ENCODE measurements at regions not wholly inside any gene's neighbourhood (a gene's known extent, or its start where the extent isn't known, plus 50 kb on each side); places are given as distances from the start of the nearest gene placed in this dataset.

DNA sequence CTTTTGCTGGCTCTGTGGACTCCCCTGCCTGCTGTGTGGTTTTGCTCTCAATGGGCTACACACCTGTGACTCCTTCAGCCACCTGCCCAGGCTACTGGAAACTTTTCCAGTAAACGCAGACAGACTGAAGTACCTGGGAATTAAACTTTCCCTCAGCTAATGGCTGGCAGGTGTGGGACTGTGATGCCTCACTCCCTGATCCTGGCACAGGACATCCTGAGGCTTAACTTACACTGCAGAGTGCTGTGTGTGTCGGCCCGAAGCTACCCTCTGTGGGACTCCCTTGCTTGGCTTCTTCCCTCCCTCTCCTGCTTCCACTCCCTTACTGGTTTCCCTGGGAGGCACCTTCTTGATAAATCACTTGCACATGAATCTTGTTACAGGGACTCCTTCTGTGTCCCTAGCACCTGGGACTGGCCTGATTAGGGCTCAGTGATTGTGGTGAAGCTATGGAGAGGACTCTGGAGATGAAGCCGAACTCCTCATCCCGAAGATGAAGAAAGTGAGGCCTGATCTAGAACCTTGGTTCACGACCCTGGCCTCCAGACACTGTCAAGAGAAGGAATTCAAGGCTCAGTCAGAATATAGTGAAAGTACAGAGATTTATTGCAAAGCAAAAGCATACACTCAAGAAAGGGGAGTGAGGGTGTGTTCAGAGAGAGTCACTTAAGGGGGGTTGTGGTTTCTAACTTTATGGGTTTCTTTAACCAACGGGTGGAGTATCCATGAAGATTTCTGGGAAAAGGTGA, 113.4 kb upstream of the ALDH1B1 start:
- POLR2A ChIA-PET, result interaction anchor here (0.7 kb wide), 1 partner anchor 453 kb away, joined by 3 read pairs; no protein-coding TSS in a partner anchor
- no peaks in the 10 kb centered on the region for H3K9me3 Mint-ChIP-seq
- H3K27me3 Mint-ChIP-seq, result no peaks in the 10 kb centered on the region
- CTCF ChIA-PET, result interaction anchor here (0.5 kb wide), 1 partner anchor 393 kb away, joined by 3 read pairs; no protein-coding TSS in a partner anchor
- H3K27ac Mint-ChIP-seq, result peak overlapping the region; percentile 66
- DNase-seq, result no peak
- no peaks in the 10 kb centered on the region for H3K36me3 Mint-ChIP-seq (ENCODE audit: low read depth)
- peaks cover 36% of the 10 kb centered on the region for H3K4me1 Mint-ChIP-seq
- H3K4me3 Mint-ChIP-seq, result no peak overlapping the region

DNA sequence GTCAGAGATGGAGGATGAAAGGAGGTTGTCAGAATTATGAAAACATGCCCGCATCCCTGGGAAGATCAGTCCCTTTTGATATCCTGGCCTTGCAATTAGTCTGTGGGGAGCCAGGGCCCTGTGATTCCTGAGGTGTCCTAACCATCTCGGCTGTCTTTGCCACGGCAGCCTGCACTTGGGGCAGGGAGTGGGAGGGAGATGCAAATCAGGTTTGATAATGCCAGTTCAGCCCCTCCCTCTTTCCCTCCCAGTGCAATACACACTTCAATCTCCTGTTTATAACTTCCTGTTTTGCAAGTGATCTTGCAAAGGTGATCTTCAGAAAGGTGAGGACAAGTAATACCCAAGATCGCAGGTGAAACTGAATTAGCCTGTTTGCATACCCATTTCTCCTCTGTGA, 114.0 kb upstream of the ALDH1B1 start:
- ChIA-PET CTCF (no interaction called here), POLR2A (no interaction called here)
- Mint-ChIP-seq H3K4me1 (peaks cover 36% of the 10 kb centered on the region), H3K9me3 (no peaks in the 10 kb centered on the region), H3K4me3 (no peak overlapping the region), H3K27me3 (no peaks in the 10 kb centered on the region), H3K27ac (peak overlapping the region; percentile 51), H3K36me3 (ENCODE audit: low read depth) (no peaks in the 10 kb centered on the region)
- no peak for DNase-seq

DNA sequence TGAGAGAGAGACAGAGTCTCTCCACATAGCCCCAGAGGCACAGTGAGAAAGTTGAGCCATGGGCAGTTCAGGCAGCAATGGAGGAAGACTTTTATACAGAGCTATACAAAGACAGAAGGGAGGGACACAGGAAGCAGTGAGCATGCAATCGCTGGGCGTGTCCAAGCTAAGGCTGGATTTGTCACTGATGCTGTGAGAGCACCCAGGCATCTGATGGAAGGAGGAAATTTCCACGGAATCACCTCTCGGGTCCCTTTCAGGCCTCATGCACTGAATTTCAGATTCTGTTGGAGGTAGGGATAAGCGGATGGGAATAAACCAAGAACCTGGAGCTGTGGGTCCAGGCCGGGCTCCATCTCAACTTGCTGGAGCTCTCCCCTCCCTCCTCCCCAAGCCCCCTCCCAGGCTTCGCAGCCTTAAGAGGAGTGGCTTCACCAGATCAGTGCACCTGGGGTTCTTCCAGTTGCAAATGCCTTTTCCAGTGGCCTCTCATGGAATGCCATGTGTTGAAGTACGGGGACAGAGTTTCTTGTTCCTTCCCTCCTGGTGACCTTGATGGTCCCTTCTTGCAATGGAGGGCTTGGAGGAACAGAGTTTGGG, 114.8 kb upstream of the ALDH1B1 start:
- CTCF ChIA-PET, result no interaction called here
- H3K9me3 Mint-ChIP-seq, result no peaks in the 10 kb centered on the region
- H3K4me3 Mint-ChIP-seq, result no peak overlapping the region
- H3K4me1 Mint-ChIP-seq, result peaks cover 36% of the 10 kb centered on the region
- H3K27me3 Mint-ChIP-seq, result no peaks in the 10 kb centered on the region
- no peak overlapping the region for H3K27ac Mint-ChIP-seq
- POLR2A ChIA-PET, result no interaction called here
- H3K36me3 Mint-ChIP-seq (ENCODE audit: low read depth), result no peaks in the 10 kb centered on the region
- no peak for DNase-seq

DNA sequence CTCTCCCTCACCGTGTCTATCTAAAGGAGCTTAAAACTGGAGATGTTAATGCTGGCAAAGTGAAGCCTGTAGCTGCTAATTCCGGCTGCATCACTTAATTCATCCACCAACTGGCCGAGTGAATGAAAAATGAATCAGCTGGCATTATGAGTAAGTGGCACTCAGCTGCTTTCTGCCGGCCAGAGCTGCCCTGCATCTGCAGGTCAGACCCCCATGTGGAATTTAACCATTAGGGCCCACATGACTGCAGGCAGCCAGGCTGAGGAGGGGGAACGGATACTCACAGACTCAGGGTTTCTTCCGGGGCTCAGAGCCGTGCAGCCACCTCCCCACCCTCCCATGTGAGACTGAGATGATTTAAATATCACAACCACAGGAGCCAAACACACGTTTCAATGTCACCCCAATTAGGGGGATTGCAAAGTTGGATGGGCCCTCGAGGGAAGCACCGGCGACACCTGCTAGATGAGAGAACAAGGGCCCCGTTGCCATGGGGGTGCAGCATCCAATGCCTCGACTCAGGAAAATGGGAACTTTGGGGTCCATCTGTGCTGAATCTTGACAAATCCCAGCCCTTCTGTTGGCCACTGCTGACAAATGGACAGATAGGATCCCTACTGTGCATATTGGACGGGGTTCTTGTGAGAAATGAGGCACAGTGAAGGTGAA, 115.6 kb upstream of the ALDH1B1 start:
- no peak for DNase-seq
- no peaks in the 10 kb centered on the region for H3K36me3 Mint-ChIP-seq (ENCODE audit: low read depth)
- no peaks in the 10 kb centered on the region for H3K9me3 Mint-ChIP-seq
- H3K4me3 Mint-ChIP-seq, result no peak overlapping the region
- H3K4me1 Mint-ChIP-seq, result peaks cover 36% of the 10 kb centered on the region
- no peaks in the 10 kb centered on the region for H3K27me3 Mint-ChIP-seq
- H3K27ac Mint-ChIP-seq, result no peak overlapping the region
- ChIA-PET POLR2A (no interaction called here), CTCF (no interaction called here)

DNA sequence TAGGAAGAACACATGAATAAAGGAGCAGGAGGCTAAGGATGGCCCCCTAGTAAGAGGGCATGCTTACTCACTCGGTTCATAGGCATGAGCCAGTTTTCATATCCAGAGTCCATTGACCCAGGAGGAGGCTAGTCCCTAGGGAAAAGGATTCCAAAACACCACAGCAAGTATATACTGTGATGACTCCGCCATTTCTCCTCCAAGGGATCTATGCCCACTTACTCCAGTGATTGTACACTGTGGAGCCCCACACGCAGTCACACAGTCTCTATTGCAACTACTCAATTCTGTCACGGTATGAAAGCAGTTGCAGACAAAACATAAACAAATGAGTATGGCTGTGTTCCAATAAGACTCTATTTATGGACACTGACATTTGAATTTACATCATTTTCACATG, 117.7 kb upstream of the ALDH1B1 start:
- H3K27me3 Mint-ChIP-seq, result peaks cover 2% of the 10 kb centered on the region
- H3K36me3 Mint-ChIP-seq (ENCODE audit: low read depth), result no peaks in the 10 kb centered on the region
- peaks cover 27% of the 10 kb centered on the region for H3K4me1 Mint-ChIP-seq
- ChIA-PET CTCF (no interaction called here), POLR2A (no interaction called here)
- H3K27ac Mint-ChIP-seq, result no peak overlapping the region
- no peak overlapping the region for H3K4me3 Mint-ChIP-seq
- no peak for DNase-seq
- no peaks in the 10 kb centered on the region for H3K9me3 Mint-ChIP-seq

DNA sequence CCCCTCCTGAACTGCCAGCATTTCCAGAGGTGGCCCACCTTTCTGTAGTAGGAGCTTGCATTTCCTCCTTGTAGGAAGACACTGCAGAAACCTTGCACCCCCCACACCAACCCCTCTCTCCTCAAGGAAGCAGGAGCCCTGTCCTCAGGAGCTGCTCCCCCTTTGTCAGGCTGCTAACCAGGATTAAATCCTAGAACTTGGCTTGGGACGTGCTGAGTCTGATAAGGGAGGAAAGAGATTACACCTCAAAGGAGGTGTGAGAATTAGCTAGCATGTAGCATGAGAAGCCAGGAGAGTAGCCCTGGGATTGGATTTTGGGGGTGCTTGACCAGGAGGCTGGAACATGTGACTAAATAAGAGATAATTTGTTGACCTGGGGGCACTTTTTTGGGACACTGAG, 119.8 kb upstream of the ALDH1B1 start:
- H3K27ac Mint-ChIP-seq, result no peak overlapping the region

DNA sequence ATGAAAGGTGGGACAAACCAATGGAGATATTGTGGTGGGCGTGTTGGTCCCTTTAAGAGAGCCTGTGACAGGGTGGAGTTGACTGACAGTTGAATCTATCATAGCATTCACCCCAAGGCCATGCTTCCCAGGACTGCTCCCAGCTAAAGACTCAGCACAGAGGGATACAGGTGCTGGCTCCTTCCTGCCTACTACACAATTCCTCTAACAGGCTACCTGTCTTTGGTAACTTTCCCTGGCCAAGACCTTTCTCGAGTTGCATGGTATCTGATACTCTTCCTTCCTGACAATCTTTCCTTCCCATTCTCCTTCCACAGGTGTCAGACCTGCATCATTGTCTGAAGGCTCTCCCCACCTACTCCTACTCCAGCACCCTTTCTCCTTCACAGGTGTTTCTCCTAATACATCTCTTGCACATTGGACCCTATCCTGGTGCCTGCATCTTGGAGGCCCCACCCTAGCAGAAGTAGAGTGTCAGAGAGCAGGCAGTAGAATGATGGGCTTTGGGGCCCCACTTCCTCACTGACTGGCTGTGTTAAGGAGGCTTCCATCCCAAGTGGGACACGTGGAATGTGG, 120.7 kb upstream of the ALDH1B1 start:
- H3K4me3 Mint-ChIP-seq, result no peak overlapping the region
- H3K36me3 Mint-ChIP-seq (ENCODE audit: low read depth), result no peaks in the 10 kb centered on the region
- CTCF ChIA-PET, result no interaction called here
- DNase-seq, result no peak
- POLR2A ChIA-PET, result no interaction called here
- peaks cover under 1% of the 10 kb centered on the region for H3K9me3 Mint-ChIP-seq
- no peak overlapping the region for H3K27ac Mint-ChIP-seq
- no peaks in the 10 kb centered on the region for H3K4me1 Mint-ChIP-seq
- peaks cover 10% of the 10 kb centered on the region for H3K27me3 Mint-ChIP-seq

More for the DNA sequence above, 119.8 kb upstream of the ALDH1B1 start:
- peaks cover 6% of the 10 kb centered on the region for H3K4me1 Mint-ChIP-seq
- ChIA-PET CTCF (interaction anchor here (0.6 kb wide), 1 partner anchor 79 kb away, joined by 4 read pairs; no protein-coding TSS in a partner anchor), POLR2A (no interaction called here)
- H3K36me3 Mint-ChIP-seq (ENCODE audit: low read depth), result no peaks in the 10 kb centered on the region
- no peak for DNase-seq
- H3K27me3 Mint-ChIP-seq, result peaks cover 10% of the 10 kb centered on the region
- H3K9me3 Mint-ChIP-seq, result no peaks in the 10 kb centered on the region
- H3K4me3 Mint-ChIP-seq, result no peak overlapping the region

DNA sequence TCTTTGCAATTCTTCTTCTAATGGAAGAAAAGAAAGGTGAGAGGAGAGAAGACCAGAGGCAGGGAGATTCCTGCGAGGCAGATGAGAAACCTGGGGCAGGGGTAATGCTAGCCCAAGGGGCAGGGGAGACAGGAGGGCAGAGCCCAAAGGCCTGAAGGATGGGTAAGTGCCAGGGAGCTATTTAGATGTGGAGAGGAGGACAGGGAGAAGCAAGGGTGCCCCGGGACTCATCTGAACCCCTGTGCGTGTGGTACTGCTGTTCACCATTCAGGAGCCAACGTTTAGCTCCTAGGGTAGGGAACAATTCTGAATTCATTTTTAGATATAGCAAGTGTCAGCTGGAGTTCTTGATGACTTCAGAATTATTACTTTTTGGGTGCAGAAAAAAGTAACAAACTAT, 122.7 kb upstream of the ALDH1B1 start:
- Mint-ChIP-seq H3K27me3 (peaks cover 17% of the 10 kb centered on the region), H3K4me1 (no peaks in the 10 kb centered on the region), H3K27ac (no peak overlapping the region), H3K4me3 (no peak overlapping the region), H3K9me3 (peaks cover 13% of the 10 kb centered on the region), H3K36me3 (ENCODE audit: low read depth) (peaks cover 2% of the 10 kb centered on the region)
- CTCF ChIA-PET, result no interaction called here
- no peak for DNase-seq
- POLR2A ChIA-PET, result no interaction called here

DNA sequence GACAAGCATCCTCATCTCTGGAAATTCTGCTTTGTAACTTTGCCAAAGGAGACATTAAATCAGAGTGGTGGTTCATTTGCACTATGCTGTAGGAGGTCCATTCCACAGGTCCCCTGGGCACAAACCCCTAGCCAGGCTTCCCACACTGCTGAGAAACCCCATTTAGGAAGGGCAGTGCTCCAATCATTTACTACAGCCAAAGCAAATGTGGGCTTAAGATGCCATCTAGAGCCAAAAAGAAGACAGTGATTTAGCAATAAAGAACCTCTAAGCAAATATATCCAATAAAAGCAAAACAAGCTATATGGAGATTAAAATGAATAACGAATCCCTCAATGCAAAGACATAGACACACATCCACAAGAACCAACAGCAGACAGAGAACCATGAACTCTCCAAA, 129.0 kb upstream of the ALDH1B1 start:
- Mint-ChIP-seq H3K4me1 (no peaks in the 10 kb centered on the region), H3K27me3 (peaks cover 27% of the 10 kb centered on the region), H3K27ac (no peak overlapping the region), H3K9me3 (peaks cover 17% of the 10 kb centered on the region), H3K36me3 (ENCODE audit: low read depth) (peaks cover 2% of the 10 kb centered on the region), H3K4me3 (no peak overlapping the region)
- ChIA-PET CTCF (interaction anchor here (0.7 to 1.5 kb wide), 4 partner anchors 36 to 352 kb away, joined by 3 to 8 read pairs (median 4); no protein-coding TSS in a partner anchor), POLR2A (no interaction called here)
- no peak for DNase-seq

DNA sequence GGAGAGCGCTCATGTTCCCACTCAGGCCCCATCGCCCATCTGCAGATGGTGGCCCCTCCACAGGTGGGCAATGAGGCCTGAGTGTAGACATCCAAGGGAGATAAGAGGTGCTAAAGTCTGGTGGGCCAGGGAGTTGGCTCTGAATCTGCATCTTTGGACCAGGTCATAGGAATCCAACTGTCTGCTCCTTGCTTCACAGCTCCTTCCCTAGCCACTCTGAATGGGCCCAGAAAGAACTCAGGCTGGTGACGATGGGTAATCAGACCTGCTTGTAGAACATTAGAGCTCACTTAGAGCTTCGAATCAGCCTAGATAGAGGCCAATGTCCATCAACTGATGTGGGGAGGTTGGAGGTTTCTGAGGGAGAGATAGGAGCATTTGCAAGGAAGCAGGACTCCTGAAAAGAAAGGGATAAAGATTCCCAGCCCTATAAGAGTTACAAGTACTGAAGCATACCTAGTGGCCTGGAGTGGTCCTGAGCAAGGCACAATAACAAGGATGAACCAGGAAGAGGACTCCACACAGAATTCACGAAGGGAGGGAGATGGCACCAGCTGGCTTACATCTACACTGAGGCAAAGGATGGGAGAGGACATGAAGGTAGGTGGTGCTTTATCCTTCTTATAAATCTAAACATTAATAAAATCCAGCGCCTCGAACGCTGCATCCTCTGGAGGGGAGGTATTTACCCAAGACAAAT, 132.8 kb upstream of the ALDH1B1 start:
- Mint-ChIP-seq H3K36me3 (ENCODE audit: low read depth) (no peaks in the 10 kb centered on the region), H3K27me3 (peaks cover 20% of the 10 kb centered on the region), H3K4me3 (no peak overlapping the region), H3K9me3 (peaks cover 4% of the 10 kb centered on the region), H3K4me1 (no peaks in the 10 kb centered on the region), H3K27ac (no peak overlapping the region)
- POLR2A ChIA-PET, result no interaction called here
- CTCF ChIA-PET, result interaction anchor here (0.6 kb wide), 1 partner anchor 135 kb away, joined by 3 read pairs; no protein-coding TSS in a partner anchor
- DNase-seq, result no peak

DNA sequence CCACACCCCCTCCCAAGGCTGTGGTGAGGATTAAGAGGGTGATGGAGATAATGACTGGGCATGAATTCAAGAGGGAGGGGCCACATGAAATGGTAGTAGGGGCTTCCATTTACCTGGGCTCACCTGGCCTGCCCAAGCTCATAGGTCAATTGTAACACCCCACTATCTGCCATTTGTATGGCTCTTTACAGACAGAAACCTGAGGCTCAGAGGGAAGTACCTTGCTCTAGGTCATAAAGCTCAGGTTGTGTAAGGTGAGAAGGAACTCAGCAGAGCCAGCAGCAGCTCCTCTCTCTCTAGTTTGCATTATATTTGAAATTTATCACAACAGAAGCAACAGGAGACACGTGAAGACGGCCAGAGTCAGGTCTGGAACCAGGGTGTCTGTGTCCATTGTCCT, 133.4 kb upstream of the ALDH1B1 start:
- DNase-seq, result no peak
- H3K4me1 Mint-ChIP-seq, result no peaks in the 10 kb centered on the region
- no peaks in the 10 kb centered on the region for H3K36me3 Mint-ChIP-seq (ENCODE audit: low read depth)
- H3K9me3 Mint-ChIP-seq, result no peaks in the 10 kb centered on the region
- H3K4me3 Mint-ChIP-seq, result no peak overlapping the region
- CTCF ChIA-PET, result interaction anchor here (0.6 kb wide), 1 partner anchor 135 kb away, joined by 3 read pairs; no protein-coding TSS in a partner anchor
- peaks cover 16% of the 10 kb centered on the region for H3K27me3 Mint-ChIP-seq
- no peak overlapping the region for H3K27ac Mint-ChIP-seq
- POLR2A ChIA-PET, result no interaction called here

DNA sequence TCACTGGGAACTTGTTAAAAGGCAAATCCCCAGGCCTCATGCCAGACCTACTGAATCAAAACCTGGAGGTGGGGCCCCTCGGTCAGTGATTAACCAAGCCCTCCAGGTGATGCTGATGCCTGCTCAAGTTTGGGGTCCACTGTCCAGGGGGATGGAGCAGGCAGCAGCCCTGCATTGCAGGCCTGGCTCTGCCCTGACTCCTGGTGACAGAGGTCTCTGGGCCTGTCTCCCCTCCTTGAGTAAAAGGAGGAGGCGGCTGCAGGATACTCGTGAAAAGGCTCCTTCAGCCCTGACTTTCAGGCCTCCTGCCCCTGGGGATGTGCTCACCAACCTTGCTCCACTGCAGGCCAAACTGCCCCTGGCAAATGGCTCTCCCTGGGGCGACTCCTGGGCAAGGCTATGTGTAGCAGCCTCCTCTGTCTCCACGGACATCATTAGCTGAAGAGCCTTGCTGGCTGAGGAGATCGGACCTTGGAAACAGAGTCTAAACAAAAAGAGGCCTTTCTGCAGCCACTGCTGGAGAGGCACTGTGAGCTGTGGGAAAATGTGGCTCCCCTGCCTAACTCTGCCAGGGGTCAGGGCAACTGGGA, 134.8 kb upstream of the ALDH1B1 start:
- Mint-ChIP-seq H3K9me3 (no peaks in the 10 kb centered on the region), H3K27me3 (peaks cover 8% of the 10 kb centered on the region), H3K4me3 (no peak overlapping the region), H3K36me3 (ENCODE audit: low read depth) (no peaks in the 10 kb centered on the region), H3K4me1 (no peaks in the 10 kb centered on the region), H3K27ac (no peak overlapping the region)
- ChIA-PET CTCF (no interaction called here), POLR2A (no interaction called here)
- DNase-seq, result no peak

DNA sequence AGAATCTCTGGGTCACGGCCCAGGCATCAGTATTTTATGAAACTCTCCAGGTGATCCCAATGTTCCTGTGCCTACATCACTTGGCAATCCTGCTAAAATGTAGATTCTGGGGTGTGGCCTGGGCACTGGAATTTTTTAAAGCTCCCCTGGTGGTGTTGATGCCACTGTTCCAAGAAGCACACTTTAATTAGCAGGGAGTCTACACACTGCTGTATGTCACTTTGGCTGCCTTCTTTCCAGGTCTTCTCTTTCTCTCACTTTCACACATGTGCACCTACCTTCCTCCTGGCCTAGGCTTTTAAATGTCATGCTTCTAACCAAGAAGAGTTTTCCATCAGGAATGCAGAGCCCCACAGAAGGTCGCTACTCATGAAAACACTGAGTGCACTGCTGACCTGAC, 136.0 kb upstream of the ALDH1B1 start:
- H3K27ac Mint-ChIP-seq, result no peak overlapping the region
- POLR2A ChIA-PET, result no interaction called here
- no peaks in the 10 kb centered on the region for H3K36me3 Mint-ChIP-seq (ENCODE audit: low read depth)
- no peaks in the 10 kb centered on the region for H3K9me3 Mint-ChIP-seq
- no peak overlapping the region for H3K4me3 Mint-ChIP-seq
- CTCF ChIA-PET, result no interaction called here
- H3K4me1 Mint-ChIP-seq, result no peaks in the 10 kb centered on the region
- peaks cover 7% of the 10 kb centered on the region for H3K27me3 Mint-ChIP-seq
- no peak for DNase-seq
